ENCODE measurements at regions not wholly inside any gene's neighbourhood (a gene's known extent, or its start where the extent isn't known, plus 50 kb on each side); places are given as distances from the start of the nearest gene placed in this dataset.

DNA sequence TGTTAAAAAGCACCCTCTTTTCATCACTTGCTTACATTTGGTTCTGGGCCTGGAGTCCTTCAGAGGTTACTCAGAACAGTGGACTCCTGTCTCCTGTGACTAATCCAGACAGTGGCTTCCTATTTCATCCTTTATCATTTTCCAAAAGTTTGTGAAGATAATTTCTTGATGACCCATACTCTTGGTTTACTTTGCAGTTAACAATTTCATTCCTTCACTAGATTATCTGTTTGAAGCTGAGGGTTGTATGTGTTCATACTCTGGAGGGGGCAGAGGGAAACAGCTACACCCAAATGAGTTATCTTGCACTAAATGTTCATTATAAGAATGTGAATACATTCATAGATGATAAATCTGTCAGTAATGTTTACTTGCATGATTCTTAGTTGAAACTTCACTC is 124.7 kb downstream of the ZNF248 start:
- TF ChIP-seq EZH2 (optimal IDR thresholded peaks at IDR 0.05; ENCODE audit: low read depth, low read length) (no peak), EZH2phosphoT487 (IDR thresholded peaks at IDR 0.05; ENCODE audit: low read length) (no peak)
- TF ChIP-seq, protein P1, sequence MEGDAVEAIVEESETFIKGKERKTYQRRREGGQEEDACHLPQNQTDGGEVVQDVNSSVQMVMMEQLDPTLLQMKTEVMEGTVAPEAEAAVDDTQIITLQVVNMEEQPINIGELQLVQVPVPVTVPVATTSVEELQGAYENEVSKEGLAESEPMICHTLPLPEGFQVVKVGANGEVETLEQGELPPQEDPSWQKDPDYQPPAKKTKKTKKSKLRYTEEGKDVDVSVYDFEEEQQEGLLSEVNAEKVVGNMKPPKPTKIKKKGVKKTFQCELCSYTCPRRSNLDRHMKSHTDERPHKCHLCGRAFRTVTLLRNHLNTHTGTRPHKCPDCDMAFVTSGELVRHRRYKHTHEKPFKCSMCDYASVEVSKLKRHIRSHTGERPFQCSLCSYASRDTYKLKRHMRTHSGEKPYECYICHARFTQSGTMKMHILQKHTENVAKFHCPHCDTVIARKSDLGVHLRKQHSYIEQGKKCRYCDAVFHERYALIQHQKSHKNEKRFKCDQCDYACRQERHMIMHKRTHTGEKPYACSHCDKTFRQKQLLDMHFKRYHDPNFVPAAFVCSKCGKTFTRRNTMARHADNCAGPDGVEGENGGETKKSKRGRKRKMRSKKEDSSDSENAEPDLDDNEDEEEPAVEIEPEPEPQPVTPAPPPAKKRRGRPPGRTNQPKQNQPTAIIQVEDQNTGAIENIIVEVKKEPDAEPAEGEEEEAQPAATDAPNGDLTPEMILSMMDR (IDR thresholded peaks at IDR 0.05; ENCODE audit: low read length), result no peak

Data from MM.1S (cell line).